OCI-LY3 (cell line): ENCODE measurements at regions not wholly inside any gene's neighbourhood (a gene's known extent, or its start where the extent isn't known, plus 50 kb on each side); places are given as distances from the start of the nearest gene placed in this dataset.

Experiments used
- H2AFZ ChIP-seq: fragments of 200-600, 300-600 bp; shearing (Covaris generic); 2 replicates; pipeline ENCODE4 v1.6.0; 2014; ENCODE audit warnings: antibody characterized with exemption, low read depth, low read length
- H3K27ac ChIP-seq: fragments of 200-600, 300-600 bp; sonication (generic); 2 replicates; pipeline ENCODE4 v1.5.1; 2014; ENCODE audit warnings: mild to moderate bottlenecking, low read length, moderate library complexity, mixed read lengths
- H3K27me3 ChIP-seq: fragments of 200-600, 300-600 bp; sonication (generic); 2 replicates; pipeline ENCODE4 v1.6.1; 2014; ENCODE audit warnings: low read depth, low read length, mixed read lengths
- H3K36me3 ChIP-seq: fragments of 200-600, 300-600 bp; sonication (generic); replicated peaks from 2 replicates; pipeline ENCODE3; 2014; ENCODE audit warnings: low read depth, low read length, mixed read lengths
- H3K4me1 ChIP-seq: fragments of 300-600, 200-600 bp; sonication (generic); 2 replicates; pipeline ENCODE4 v1.6.1; 2014; ENCODE audit warnings: low read length, mixed read lengths
- H3K4me2 ChIP-seq: fragments of 200-600, 300-600 bp; sonication (generic); 2 replicates; pipeline ENCODE4 v1.6.1; 2014; ENCODE audit warnings: low read length, mixed read lengths
- H3K4me3 ChIP-seq: fragments of 300-600, 200-600 bp; sonication (generic); 2 replicates; pipeline ENCODE4 v1.5.1; 2014; ENCODE audit warnings: antibody characterized with exemption, mild to moderate bottlenecking, low read length, moderate library complexity
- H3K79me2 ChIP-seq: fragments of 300-600, 200-600 bp; shearing (Covaris generic); 2 replicates; pipeline ENCODE4 v1.6.1; 2014; ENCODE audit warnings: mild to moderate bottlenecking, low read length, mixed read lengths
- H3K9ac ChIP-seq: fragments of 300-600, 200-600 bp; shearing (Covaris generic); 2 replicates; pipeline ENCODE4 v1.6.0; 2014; ENCODE audit warnings: mild to moderate bottlenecking, low read length, moderate library complexity
- H3K9me3 ChIP-seq: fragments of 200-600, 300-600 bp; shearing (Covaris generic); 2 replicates; pipeline ENCODE4 v1.6.1; 2014; ENCODE audit warnings: low read length, mixed read lengths; ENCODE audit not compliant: insufficient read depth
- H4K20me1 ChIP-seq: fragments of 200-600, 300-600 bp; sonication (generic); 2 replicates; pipeline ENCODE4 v1.6.1; 2016; ENCODE audit warnings: low read length, mixed read lengths; ENCODE audit not compliant: insufficient read depth
- EZH2phosphoT487 ChIP-seq: fragments of 200-600 bp; shearing (Covaris generic); IDR thresholded peaks from 2 replicates; pipeline ENCODE4 v1.6.1; 2018; ENCODE audit warnings: antibody characterized with exemption, mixed run types, low read depth
- TF ChIP-seq, protein P1 (sequence below): fragments of 200-600, 300-600 bp; sonication (generic); IDR thresholded peaks from 2 replicates; pipeline ENCODE4 v1.5.1; 2014; ENCODE audit warnings: antibody characterized with exemption, low read length, low read depth

DNA sequence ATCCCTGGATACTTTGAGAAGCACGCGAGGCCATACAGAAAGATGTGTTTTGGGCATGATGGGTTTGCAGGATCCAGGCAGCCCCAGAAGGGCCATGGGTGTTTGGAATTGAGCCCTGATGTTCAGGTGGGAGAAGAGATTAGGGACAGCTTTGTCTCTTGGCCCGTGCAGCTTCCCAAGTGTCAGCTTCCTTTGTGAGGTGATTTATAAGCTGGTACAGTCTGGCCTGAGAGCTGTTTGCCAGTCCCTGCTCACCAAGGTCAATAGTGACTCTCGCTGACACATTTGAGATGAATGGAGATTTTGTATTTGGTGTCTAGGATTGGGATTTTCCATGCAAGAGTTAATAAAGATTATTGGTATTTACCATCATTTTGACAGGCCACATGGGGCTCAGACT, 165.9 kb downstream of the ICE1 start:
- H3K9ac ChIP-seq = no peak overlapping the region
- no peaks in the 10 kb centered on the region for H3K4me1 ChIP-seq
- no peaks in the 10 kb centered on the region for H3K79me2 ChIP-seq
- no peak overlapping the region for H3K4me2 ChIP-seq
- H2AFZ ChIP-seq = no peak overlapping the region
- TF ChIP-seq, protein P1, sequence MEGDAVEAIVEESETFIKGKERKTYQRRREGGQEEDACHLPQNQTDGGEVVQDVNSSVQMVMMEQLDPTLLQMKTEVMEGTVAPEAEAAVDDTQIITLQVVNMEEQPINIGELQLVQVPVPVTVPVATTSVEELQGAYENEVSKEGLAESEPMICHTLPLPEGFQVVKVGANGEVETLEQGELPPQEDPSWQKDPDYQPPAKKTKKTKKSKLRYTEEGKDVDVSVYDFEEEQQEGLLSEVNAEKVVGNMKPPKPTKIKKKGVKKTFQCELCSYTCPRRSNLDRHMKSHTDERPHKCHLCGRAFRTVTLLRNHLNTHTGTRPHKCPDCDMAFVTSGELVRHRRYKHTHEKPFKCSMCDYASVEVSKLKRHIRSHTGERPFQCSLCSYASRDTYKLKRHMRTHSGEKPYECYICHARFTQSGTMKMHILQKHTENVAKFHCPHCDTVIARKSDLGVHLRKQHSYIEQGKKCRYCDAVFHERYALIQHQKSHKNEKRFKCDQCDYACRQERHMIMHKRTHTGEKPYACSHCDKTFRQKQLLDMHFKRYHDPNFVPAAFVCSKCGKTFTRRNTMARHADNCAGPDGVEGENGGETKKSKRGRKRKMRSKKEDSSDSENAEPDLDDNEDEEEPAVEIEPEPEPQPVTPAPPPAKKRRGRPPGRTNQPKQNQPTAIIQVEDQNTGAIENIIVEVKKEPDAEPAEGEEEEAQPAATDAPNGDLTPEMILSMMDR = no peak
- TF ChIP-seq EZH2phosphoT487 = no peak
- H4K20me1 ChIP-seq = no peaks in the 10 kb centered on the region
- no peaks in the 10 kb centered on the region for H3K9me3 ChIP-seq
- H3K36me3 ChIP-seq = no peaks in the 10 kb centered on the region
- H3K27me3 ChIP-seq = no peaks in the 10 kb centered on the region
- H3K4me3 ChIP-seq = no peak overlapping the region
- H3K27ac ChIP-seq = no peak overlapping the region

DNA sequence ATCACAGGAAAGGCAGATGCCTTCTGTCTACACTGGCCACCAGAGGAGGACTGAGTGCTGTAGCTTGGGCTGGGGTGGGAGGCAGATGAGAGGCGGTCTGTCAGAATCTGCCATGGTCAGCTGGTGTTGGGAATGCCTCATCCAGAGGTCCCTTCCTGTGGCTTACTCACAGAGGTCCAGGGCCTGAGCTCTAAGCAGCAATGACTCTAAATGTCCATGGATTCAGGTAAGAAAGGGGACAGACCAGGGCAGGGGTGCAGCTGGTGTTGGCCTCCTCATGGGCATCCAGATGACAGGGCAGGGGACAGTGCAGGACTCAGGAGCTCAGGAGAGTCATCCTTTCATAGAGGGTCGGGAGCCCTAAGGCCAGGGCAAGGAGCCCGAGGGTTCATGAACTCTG, 165.0 kb downstream of the ICE1 start:
- no peaks in the 10 kb centered on the region for H3K4me1 ChIP-seq
- H3K36me3 ChIP-seq = no peaks in the 10 kb centered on the region
- no peaks in the 10 kb centered on the region for H3K27me3 ChIP-seq
- no peak overlapping the region for H3K9ac ChIP-seq
- H3K9me3 ChIP-seq = no peaks in the 10 kb centered on the region
- no peak overlapping the region for H3K4me3 ChIP-seq
- H4K20me1 ChIP-seq = no peaks in the 10 kb centered on the region
- no peak overlapping the region for H3K27ac ChIP-seq
- no peaks in the 10 kb centered on the region for H3K79me2 ChIP-seq
- H3K4me2 ChIP-seq = no peak overlapping the region
- TF ChIP-seq, protein P1 = no peak
- no peak for TF ChIP-seq EZH2phosphoT487
- H2AFZ ChIP-seq = no peak overlapping the region

DNA sequence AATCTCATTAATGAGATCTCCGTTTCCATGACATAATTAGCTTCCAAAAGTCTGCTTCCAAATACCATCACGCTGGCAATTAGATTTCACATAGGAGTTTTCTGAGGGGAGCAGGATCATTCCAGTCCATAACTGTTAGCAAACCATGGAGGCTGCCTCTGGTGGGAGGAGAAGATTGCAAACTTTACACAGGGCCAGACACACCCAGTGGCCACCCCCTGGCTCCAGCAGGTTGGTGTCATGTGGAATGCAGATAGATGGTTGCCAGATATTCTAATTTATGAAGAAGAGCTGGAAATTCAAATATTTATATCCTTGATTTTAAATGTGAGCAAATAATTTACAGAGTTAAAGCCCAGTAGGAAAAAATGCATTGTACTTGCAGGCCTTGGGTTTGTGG, 164.2 kb downstream of the ICE1 start:
- Histone ChIP-seq H2AFZ (no peak overlapping the region), H3K9ac (no peak overlapping the region), H4K20me1 (no peaks in the 10 kb centered on the region), H3K9me3 (no peaks in the 10 kb centered on the region), H3K4me3 (no peak overlapping the region), H3K36me3 (no peaks in the 10 kb centered on the region), H3K4me2 (no peak overlapping the region), H3K27me3 (no peaks in the 10 kb centered on the region), H3K79me2 (no peaks in the 10 kb centered on the region), H3K4me1 (no peaks in the 10 kb centered on the region), H3K27ac (no peak overlapping the region)
- TF ChIP-seq EZH2phosphoT487 = no peak
- TF ChIP-seq, protein P1 = no peak

DNA sequence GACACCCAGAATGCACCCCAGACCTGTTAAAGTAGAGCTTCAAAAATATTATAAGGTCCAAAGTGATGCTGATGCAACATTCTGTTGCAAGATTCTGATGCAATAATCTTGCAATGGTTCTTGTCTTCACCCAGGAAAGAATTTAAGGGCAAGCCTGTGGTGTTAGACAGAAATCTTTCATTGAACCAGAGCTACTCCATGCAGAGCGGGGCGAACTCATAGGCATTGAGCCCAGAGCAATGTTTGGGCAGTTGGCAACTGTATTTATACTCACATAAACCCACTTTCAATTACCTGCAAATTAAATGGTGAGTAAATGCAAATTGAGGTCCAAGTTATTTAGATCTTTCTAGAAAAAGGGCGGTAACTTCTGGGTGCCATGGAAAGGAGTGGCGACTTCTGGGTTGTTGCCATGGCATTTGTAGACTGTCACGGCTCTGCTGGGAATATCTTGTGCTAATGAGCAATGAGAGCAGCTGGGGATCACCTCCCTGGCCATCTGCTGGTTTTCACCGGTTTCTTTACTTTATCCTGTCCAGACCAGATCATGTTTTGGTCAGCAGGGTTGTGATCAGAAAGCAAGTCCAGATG, 163.4 kb downstream of the ICE1 start:
- TF ChIP-seq, protein P1 = no peak
- TF ChIP-seq EZH2phosphoT487 = no peak
- Histone ChIP-seq H2AFZ (no peak overlapping the region), H3K4me2 (no peak overlapping the region), H3K36me3 (no peaks in the 10 kb centered on the region), H3K9me3 (no peaks in the 10 kb centered on the region), H3K9ac (no peak overlapping the region), H3K27me3 (no peaks in the 10 kb centered on the region), H4K20me1 (no peaks in the 10 kb centered on the region), H3K79me2 (no peaks in the 10 kb centered on the region), H3K27ac (no peak overlapping the region), H3K4me3 (no peak overlapping the region), H3K4me1 (no peaks in the 10 kb centered on the region)
